ENCODE measurements at regions not wholly inside any gene's neighbourhood (a gene's known extent, or its start where the extent isn't known, plus 50 kb on each side); places are given as distances from the start of the nearest gene placed in this dataset.

DNA sequence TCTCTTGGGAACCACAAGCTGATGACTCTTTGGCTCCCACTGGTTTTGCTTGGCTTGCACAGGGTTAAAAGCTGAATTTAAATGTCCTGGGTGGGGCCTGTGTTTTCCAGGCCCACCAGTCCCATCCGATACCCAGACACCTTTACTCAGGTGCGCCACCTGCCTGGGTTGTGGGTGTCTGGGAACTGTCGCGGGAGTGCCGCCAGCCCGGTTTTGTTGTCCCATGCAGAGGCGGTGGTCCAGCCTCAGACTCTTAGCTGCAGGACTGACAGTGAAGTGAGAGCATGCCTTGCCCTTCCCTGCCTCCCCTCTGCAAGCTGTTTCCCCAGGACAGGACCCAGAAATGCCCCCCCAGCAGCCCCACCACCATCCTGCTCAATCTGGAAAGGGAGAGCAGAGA is 255.6 kb upstream of the ZNF32 start:
- TF ChIP-seq FOXP2 (optimal IDR thresholded peaks at IDR 0.05; ENCODE audit: borderline replicate concordance, extremely low read depth, extremely low read length, insufficient read depth), result no peak
- TF ChIP-seq SIN3A (IDR thresholded peaks at IDR 0.05; ENCODE audit: borderline replicate concordance, insufficient read depth, low read length), result no peak
- TF ChIP-seq, protein P1, sequence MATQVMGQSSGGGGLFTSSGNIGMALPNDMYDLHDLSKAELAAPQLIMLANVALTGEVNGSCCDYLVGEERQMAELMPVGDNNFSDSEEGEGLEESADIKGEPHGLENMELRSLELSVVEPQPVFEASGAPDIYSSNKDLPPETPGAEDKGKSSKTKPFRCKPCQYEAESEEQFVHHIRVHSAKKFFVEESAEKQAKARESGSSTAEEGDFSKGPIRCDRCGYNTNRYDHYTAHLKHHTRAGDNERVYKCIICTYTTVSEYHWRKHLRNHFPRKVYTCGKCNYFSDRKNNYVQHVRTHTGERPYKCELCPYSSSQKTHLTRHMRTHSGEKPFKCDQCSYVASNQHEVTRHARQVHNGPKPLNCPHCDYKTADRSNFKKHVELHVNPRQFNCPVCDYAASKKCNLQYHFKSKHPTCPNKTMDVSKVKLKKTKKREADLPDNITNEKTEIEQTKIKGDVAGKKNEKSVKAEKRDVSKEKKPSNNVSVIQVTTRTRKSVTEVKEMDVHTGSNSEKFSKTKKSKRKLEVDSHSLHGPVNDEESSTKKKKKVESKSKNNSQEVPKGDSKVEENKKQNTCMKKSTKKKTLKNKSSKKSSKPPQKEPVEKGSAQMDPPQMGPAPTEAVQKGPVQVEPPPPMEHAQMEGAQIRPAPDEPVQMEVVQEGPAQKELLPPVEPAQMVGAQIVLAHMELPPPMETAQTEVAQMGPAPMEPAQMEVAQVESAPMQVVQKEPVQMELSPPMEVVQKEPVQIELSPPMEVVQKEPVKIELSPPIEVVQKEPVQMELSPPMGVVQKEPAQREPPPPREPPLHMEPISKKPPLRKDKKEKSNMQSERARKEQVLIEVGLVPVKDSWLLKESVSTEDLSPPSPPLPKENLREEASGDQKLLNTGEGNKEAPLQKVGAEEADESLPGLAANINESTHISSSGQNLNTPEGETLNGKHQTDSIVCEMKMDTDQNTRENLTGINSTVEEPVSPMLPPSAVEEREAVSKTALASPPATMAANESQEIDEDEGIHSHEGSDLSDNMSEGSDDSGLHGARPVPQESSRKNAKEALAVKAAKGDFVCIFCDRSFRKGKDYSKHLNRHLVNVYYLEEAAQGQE (IDR thresholded peaks at IDR 0.05; ENCODE audit: insufficient read depth in 1 of 2, low read depth in 2 of 2, low read length in 2 of 2), result no peak
- TF ChIP-seq TAF1 (IDR thresholded peaks at IDR 0.05; ENCODE audit: borderline replicate concordance, insufficient read depth, low read length), result no peak
- TF ChIP-seq POLR2AphosphoS5 (IDR thresholded peaks at IDR 0.05; ENCODE audit: low read depth, low read length), result no peak

DNA sequence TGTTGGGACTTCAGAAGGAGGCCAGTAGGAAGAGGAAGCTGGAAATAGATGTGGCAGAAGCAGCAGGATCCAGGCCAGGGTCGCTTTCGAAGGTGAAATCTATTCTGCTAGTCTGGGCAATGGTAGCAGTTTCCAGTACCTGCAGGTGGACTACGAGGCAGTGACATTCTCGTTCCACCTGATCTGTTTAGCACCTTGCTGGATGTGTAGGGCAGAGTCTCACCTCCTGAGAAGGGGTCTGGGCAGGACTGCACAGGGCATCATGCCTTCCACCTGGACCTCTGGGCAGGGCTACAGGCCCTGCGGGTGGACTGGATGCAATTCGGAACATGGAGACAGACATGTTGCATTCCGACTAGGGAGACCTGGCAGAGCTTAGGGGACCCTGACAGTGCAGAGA is 254.8 kb upstream of the ZNF32 start:
- no peak for TF ChIP-seq FOXP2 (optimal IDR thresholded peaks at IDR 0.05; ENCODE audit: borderline replicate concordance, extremely low read depth, extremely low read length, insufficient read depth)

DNA sequence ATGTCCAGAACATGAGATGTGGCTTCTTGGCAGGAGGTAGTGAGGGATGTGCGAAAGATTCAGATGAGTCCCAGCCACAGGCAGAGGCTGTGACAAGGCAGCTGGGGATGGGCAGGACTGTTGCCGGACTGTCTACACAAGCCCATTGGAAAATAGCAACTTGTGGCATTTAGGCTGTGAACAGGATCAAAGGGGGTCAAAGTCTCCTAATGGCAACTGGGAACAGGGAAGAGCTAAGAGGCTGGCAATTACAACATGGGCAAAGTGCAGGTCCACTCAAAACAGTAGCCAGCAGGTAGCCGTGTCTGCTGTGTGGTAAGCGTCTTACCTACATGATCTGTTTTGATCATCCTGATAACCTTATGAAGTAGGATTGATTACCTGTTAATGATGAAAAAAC is 254.2 kb upstream of the ZNF32 start:
- TF ChIP-seq, protein P1 (IDR thresholded peaks at IDR 0.05; ENCODE audit: insufficient read depth in 1 of 2, low read depth in 2 of 2, low read length in 2 of 2), result no peak
- TF ChIP-seq FOXP2 (optimal IDR thresholded peaks at IDR 0.05; ENCODE audit: borderline replicate concordance, extremely low read depth, extremely low read length, insufficient read depth), result no peak
- TF ChIP-seq POLR2AphosphoS5 (IDR thresholded peaks at IDR 0.05; ENCODE audit: low read depth, low read length), result no peak
- no peak for TF ChIP-seq TAF1 (IDR thresholded peaks at IDR 0.05; ENCODE audit: borderline replicate concordance, insufficient read depth, low read length)
- TF ChIP-seq SIN3A (IDR thresholded peaks at IDR 0.05; ENCODE audit: borderline replicate concordance, insufficient read depth, low read length), result no peak

DNA sequence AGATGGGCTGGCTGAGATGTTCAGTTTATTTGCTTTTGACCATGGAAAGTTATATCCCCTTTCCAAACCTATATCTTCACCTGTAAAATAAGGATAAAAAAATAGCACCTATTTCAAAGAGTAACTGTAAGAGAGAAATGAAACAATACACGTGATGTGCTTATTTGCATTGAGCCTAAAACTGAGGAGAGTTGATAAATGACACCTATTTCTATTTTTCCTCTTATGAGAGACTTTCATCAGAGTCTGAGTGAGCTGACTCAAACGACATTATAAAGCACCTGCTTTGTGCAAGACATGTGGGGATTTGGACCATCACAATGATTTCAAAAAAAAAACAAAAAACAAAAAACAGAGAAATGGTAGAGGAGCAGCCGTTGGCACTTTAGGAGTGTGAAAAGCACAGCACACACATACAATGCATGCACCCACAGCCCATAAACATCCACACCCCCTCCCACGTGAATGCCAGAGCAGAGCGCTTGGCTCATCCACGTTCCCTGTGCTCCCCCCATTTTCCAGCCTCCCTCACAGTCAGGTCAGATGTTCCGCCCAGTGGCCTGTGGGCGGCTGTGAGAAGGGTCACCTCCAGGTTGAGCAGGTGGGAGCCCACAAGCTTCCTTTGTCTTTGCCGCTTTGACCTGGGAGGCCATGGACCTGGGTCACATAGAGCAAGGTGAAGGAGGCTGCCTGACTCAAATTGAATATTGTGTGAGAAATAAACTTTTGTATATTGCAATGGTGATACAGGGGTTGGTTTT is 253.2 kb upstream of the ZNF32 start:
- TF ChIP-seq, protein P1 (IDR thresholded peaks at IDR 0.05; ENCODE audit: insufficient read depth in 1 of 2, low read depth in 2 of 2, low read length in 2 of 2), result no peak
- no peak for TF ChIP-seq TAF1 (IDR thresholded peaks at IDR 0.05; ENCODE audit: borderline replicate concordance, insufficient read depth, low read length)
- TF ChIP-seq POLR2AphosphoS5 (IDR thresholded peaks at IDR 0.05; ENCODE audit: low read depth, low read length), result no peak
- TF ChIP-seq FOXP2 (optimal IDR thresholded peaks at IDR 0.05; ENCODE audit: borderline replicate concordance, extremely low read depth, extremely low read length, insufficient read depth), result no peak
- no peak for TF ChIP-seq SIN3A (IDR thresholded peaks at IDR 0.05; ENCODE audit: borderline replicate concordance, insufficient read depth, low read length)

DNA sequence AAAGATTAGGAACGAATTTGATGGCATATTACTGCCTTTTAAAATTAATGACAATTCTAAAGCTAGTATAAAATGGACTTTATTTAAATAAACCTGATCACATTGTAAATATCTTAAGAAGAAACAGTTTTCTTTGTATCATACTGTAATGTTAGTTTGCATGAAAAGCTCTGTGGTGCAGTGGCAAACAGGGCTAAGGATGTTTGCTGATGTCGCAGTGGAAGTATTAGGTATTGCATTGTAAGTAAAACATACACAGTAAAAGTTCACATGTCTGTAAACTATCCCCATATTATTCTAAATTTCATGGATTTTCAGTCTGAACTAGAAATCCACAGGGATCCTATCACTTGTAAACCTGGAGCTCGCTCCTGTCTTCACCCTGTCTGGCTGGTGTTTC is 252.6 kb upstream of the ZNF32 start:
- TF ChIP-seq FOXP2 (optimal IDR thresholded peaks at IDR 0.05; ENCODE audit: borderline replicate concordance, extremely low read depth, extremely low read length, insufficient read depth), result no peak
- no peak for TF ChIP-seq SIN3A (IDR thresholded peaks at IDR 0.05; ENCODE audit: borderline replicate concordance, insufficient read depth, low read length)
- no peak for TF ChIP-seq POLR2AphosphoS5 (IDR thresholded peaks at IDR 0.05; ENCODE audit: low read depth, low read length)
- TF ChIP-seq, protein P1 (IDR thresholded peaks at IDR 0.05; ENCODE audit: insufficient read depth in 1 of 2, low read depth in 2 of 2, low read length in 2 of 2), result no peak
- TF ChIP-seq TAF1 (IDR thresholded peaks at IDR 0.05; ENCODE audit: borderline replicate concordance, insufficient read depth, low read length), result no peak
